ENCODE measurements at regions not wholly inside any gene's neighbourhood (a gene's known extent, or its start where the extent isn't known, plus 50 kb on each side); places are given as distances from the start of the nearest gene placed in this dataset.

GRCh38 chr10:110357871-110358270 lies 53.2 kb upstream of the SMNDC1 start:
- no peak for DNase-seq (ENCODE audit: low spot score)
- Histone ChIP-seq H3K18ac (ENCODE audit: low read length) (peak overlapping the region; percentile 22), H2BK120ac (ENCODE audit: low read depth, low read length) (no peak overlapping the region), H3K4me1 (ENCODE audit: control insufficient read depth in 2 of 2, insufficient read depth in 1 of 2, low read depth in 1 of 2, low read length in 2 of 2) (peaks cover 0 to 11% of the 10 kb centered on the region in 2 donors), H3K9me3 (replicated peaks in 1 of 2; ENCODE audit: control insufficient read depth in 2 of 2, insufficient read depth in 1 of 2, low read depth in 1 of 2, low read length in 2 of 2) (no peaks in the 10 kb centered on the region), H2BK12ac (ENCODE audit: low read length) (no peak overlapping the region), H3K27ac (replicated peaks; ENCODE audit: low read length) (no peak overlapping the region), H3K36me3 (replicated peaks in 1 of 2; ENCODE audit: control insufficient read depth in 2 of 2, insufficient read depth in 2 of 2, low read length in 2 of 2) (no peaks in the 10 kb centered on the region), H3K23ac (ENCODE audit: low read depth, low read length, poor library complexity) (peak overlapping the region; percentile 14), H3K14ac (ENCODE audit: low read length) (no peak overlapping the region), H4K91ac (ENCODE audit: low read depth, low read length, poor library complexity) (no peak overlapping the region), H3K4me2 (ENCODE audit: insufficient read depth, low read length, poor library complexity, severe bottlenecking) (no peak overlapping the region), H3K27me3 (ENCODE audit: control insufficient read depth in 3 of 3, insufficient read depth in 3 of 3, low read depth in 1 of 3, low read length in 3 of 3) (peaks cover 0 to 7% (median 0%) of the 10 kb centered on the region in 3 experiments), H4K8ac (ENCODE audit: low read depth, low read length) (no peak overlapping the region), H2AK5ac (ENCODE audit: low read depth, low read length) (peak overlapping the region; percentile 42), H3K4me3 (ENCODE audit: low read length in 2 of 2) (no peak overlapping the region), H3K9ac (ENCODE audit: low read depth, low read length, poor library complexity) (peak overlapping the region; percentile 5), H2BK15ac (ENCODE audit: low read length) (no peak overlapping the region), H2BK5ac (ENCODE audit: low read length) (no peak overlapping the region), H3K79me1 (ENCODE audit: low read depth, low read length) (no peaks in the 10 kb centered on the region), H3K4ac (ENCODE audit: low read length) (no peak overlapping the region), H2AFZ (ENCODE audit: low read length) (no peak overlapping the region)
- no CpG with 5 or more reads among the region's 9 CpGs for WGBS, 2 donors (ENCODE audit: extremely low coverage in 2 of 2, insufficient read length in 2 of 2, insufficient replicate concordance in 1 of 2)

GRCh38 chr10:110358278-110358677 lies 53.6 kb upstream of the SMNDC1 start:
- no peak overlapping the region for H3K27ac ChIP-seq (replicated peaks; ENCODE audit: low read length)
- H3K36me3 ChIP-seq (replicated peaks in 1 of 2; ENCODE audit: control insufficient read depth in 2 of 2, insufficient read depth in 2 of 2, low read length in 2 of 2), result no peaks in the 10 kb centered on the region
- H3K18ac ChIP-seq (ENCODE audit: low read length), result no peak overlapping the region
- H3K9me3 ChIP-seq (replicated peaks in 1 of 2; ENCODE audit: control insufficient read depth in 2 of 2, insufficient read depth in 1 of 2, low read depth in 1 of 2, low read length in 2 of 2), result no peaks in the 10 kb centered on the region
- H2BK120ac ChIP-seq (ENCODE audit: low read depth, low read length), result no peak overlapping the region
- H3K4me3 ChIP-seq (ENCODE audit: low read length in 2 of 2), result no peak overlapping the region
- H3K27me3 ChIP-seq (ENCODE audit: control insufficient read depth in 3 of 3, insufficient read depth in 3 of 3, low read depth in 1 of 3, low read length in 3 of 3), result peaks cover 0 to 10% (median 0%) of the 10 kb centered on the region in 3 experiments
- no peak overlapping the region for H3K4me2 ChIP-seq (ENCODE audit: insufficient read depth, low read length, poor library complexity, severe bottlenecking)
- no CpG with 5 or more reads among the region's 1 CpG for WGBS, 2 donors (ENCODE audit: extremely low coverage in 2 of 2, insufficient read length in 2 of 2, insufficient replicate concordance in 1 of 2)
- no peak overlapping the region for H2AK5ac ChIP-seq (ENCODE audit: low read depth, low read length)
- H2BK5ac ChIP-seq (ENCODE audit: low read length), result no peak overlapping the region
- no peak overlapping the region for H3K9ac ChIP-seq (ENCODE audit: low read depth, low read length, poor library complexity)
- no peak overlapping the region for H2BK12ac ChIP-seq (ENCODE audit: low read length)
- H4K8ac ChIP-seq (ENCODE audit: low read depth, low read length), result no peak overlapping the region
- H2AFZ ChIP-seq (ENCODE audit: low read length), result no peak overlapping the region
- no peak for DNase-seq (ENCODE audit: low spot score)
- no peak overlapping the region for H3K4ac ChIP-seq (ENCODE audit: low read length)
- no peak overlapping the region for H3K14ac ChIP-seq (ENCODE audit: low read length)
- no peak overlapping the region for H2BK15ac ChIP-seq (ENCODE audit: low read length)
- no peaks in the 10 kb centered on the region for H3K79me1 ChIP-seq (ENCODE audit: low read depth, low read length)
- H3K4me1 ChIP-seq (ENCODE audit: control insufficient read depth in 2 of 2, insufficient read depth in 1 of 2, low read depth in 1 of 2, low read length in 2 of 2), result peaks cover 0 to 9% of the 10 kb centered on the region in 2 donors
- no peak overlapping the region for H4K91ac ChIP-seq (ENCODE audit: low read depth, low read length, poor library complexity)
- H3K23ac ChIP-seq (ENCODE audit: low read depth, low read length, poor library complexity), result no peak overlapping the region

GRCh38 chr10:110358869-110359629 lies 54.3 kb upstream of the SMNDC1 start:
- Histone ChIP-seq H3K4ac (ENCODE audit: low read length) (no peak overlapping the region), H3K23ac (ENCODE audit: low read depth, low read length, poor library complexity) (no peak overlapping the region), H3K14ac (ENCODE audit: low read length) (no peak overlapping the region), H3K18ac (ENCODE audit: low read length) (no peak overlapping the region), H4K8ac (ENCODE audit: low read depth, low read length) (no peak overlapping the region), H3K27ac (replicated peaks; ENCODE audit: low read length) (no peak overlapping the region), H3K4me3 (ENCODE audit: low read length in 2 of 2) (no peak overlapping the region), H3K4me2 (ENCODE audit: insufficient read depth, low read length, poor library complexity, severe bottlenecking) (no peak overlapping the region), H4K91ac (ENCODE audit: low read depth, low read length, poor library complexity) (no peak overlapping the region), H2BK12ac (ENCODE audit: low read length) (no peak overlapping the region), H3K79me1 (ENCODE audit: low read depth, low read length) (no peaks in the 10 kb centered on the region), H2AK5ac (ENCODE audit: low read depth, low read length) (no peak overlapping the region), H3K4me1 (ENCODE audit: control insufficient read depth in 2 of 2, insufficient read depth in 1 of 2, low read depth in 1 of 2, low read length in 2 of 2) (peaks cover 0 to 14% of the 10 kb centered on the region in 2 donors), H3K9me3 (replicated peaks in 1 of 2; ENCODE audit: control insufficient read depth in 2 of 2, insufficient read depth in 1 of 2, low read depth in 1 of 2, low read length in 2 of 2) (no peaks in the 10 kb centered on the region), H3K27me3 (ENCODE audit: control insufficient read depth in 3 of 3, insufficient read depth in 3 of 3, low read depth in 1 of 3, low read length in 3 of 3) (peaks cover 0 to 10% (median 0%) of the 10 kb centered on the region in 3 experiments), H2AFZ (ENCODE audit: low read length) (no peak overlapping the region), H3K36me3 (replicated peaks in 1 of 2; ENCODE audit: control insufficient read depth in 2 of 2, insufficient read depth in 2 of 2, low read length in 2 of 2) (no peaks in the 10 kb centered on the region), H2BK5ac (ENCODE audit: low read length) (no peak overlapping the region), H2BK120ac (ENCODE audit: low read depth, low read length) (no peak overlapping the region), H3K9ac (ENCODE audit: low read depth, low read length, poor library complexity) (no peak overlapping the region), H2BK15ac (ENCODE audit: low read length) (peak overlapping the region; percentile 4)
- no peak for DNase-seq (ENCODE audit: low spot score)
- WGBS, 2 donors (ENCODE audit: extremely low coverage in 2 of 2, insufficient read length in 2 of 2, insufficient replicate concordance in 1 of 2), result no CpG with 5 or more reads among the region's 7 CpGs

GRCh38 chr10:110360857-110361474 lies 56.2 kb upstream of the SMNDC1 start:
- H3K9ac ChIP-seq (ENCODE audit: low read depth, low read length, poor library complexity), result no peak overlapping the region
- no peaks in the 10 kb centered on the region for H3K9me3 ChIP-seq (replicated peaks in 1 of 2; ENCODE audit: control insufficient read depth in 2 of 2, insufficient read depth in 1 of 2, low read depth in 1 of 2, low read length in 2 of 2)
- H2BK12ac ChIP-seq (ENCODE audit: low read length), result no peak overlapping the region
- DNase-seq (ENCODE audit: low spot score), result no peak
- no peak overlapping the region for H4K91ac ChIP-seq (ENCODE audit: low read depth, low read length, poor library complexity)
- no peaks in the 10 kb centered on the region for H3K79me1 ChIP-seq (ENCODE audit: low read depth, low read length)
- peaks cover 0 to 15% (median 0%) of the 10 kb centered on the region in 3 experiments for H3K27me3 ChIP-seq (ENCODE audit: control insufficient read depth in 3 of 3, insufficient read depth in 3 of 3, low read depth in 1 of 3, low read length in 3 of 3)
- H3K4me2 ChIP-seq (ENCODE audit: insufficient read depth, low read length, poor library complexity, severe bottlenecking), result no peak overlapping the region
- no peak overlapping the region for H2AFZ ChIP-seq (ENCODE audit: low read length)
- no peak overlapping the region for H2BK15ac ChIP-seq (ENCODE audit: low read length)
- H2BK5ac ChIP-seq (ENCODE audit: low read length), result no peak overlapping the region
- no peak overlapping the region for H3K23ac ChIP-seq (ENCODE audit: low read depth, low read length, poor library complexity)
- H3K18ac ChIP-seq (ENCODE audit: low read length), result no peak overlapping the region
- no peak overlapping the region for H3K4me3 ChIP-seq (ENCODE audit: low read length in 2 of 2)
- H3K4me1 ChIP-seq (ENCODE audit: control insufficient read depth in 2 of 2, insufficient read depth in 1 of 2, low read depth in 1 of 2, low read length in 2 of 2), result peaks cover 0 to 17% of the 10 kb centered on the region in 2 donors
- H3K27ac ChIP-seq (replicated peaks; ENCODE audit: low read length), result no peak overlapping the region
- no peaks in the 10 kb centered on the region for H3K36me3 ChIP-seq (replicated peaks in 1 of 2; ENCODE audit: control insufficient read depth in 2 of 2, insufficient read depth in 2 of 2, low read length in 2 of 2)
- WGBS, 2 donors (ENCODE audit: extremely low coverage in 2 of 2, insufficient read length in 2 of 2, insufficient replicate concordance in 1 of 2), result no CpG with 5 or more reads among the region's 5 CpGs
- H3K4ac ChIP-seq (ENCODE audit: low read length), result no peak overlapping the region
- no peak overlapping the region for H2BK120ac ChIP-seq (ENCODE audit: low read depth, low read length)
- H2AK5ac ChIP-seq (ENCODE audit: low read depth, low read length), result no peak overlapping the region
- H4K8ac ChIP-seq (ENCODE audit: low read depth, low read length), result no peak overlapping the region
- no peak overlapping the region for H3K14ac ChIP-seq (ENCODE audit: low read length)

All from neuronal stem cell (in vitro differentiated cells).